Nucleus accumbens (tissue), 56 donors: ENCODE measurements at regions not wholly inside any gene's neighbourhood (a gene's known extent, or its start where the extent isn't known, plus 50 kb on each side); places are given as distances from the start of the nearest gene placed in this dataset.
"Not testable (repeated sequence)": the region's sequence is repeated elsewhere in the genome, so short reads cannot be mapped to it uniquely, and the experiment has no call there.

Experiments
- DNase-seq, 56 donors: peaks; one replicate each; lab custom pipeline; 2025; lab: John Stamatoyannopoulos, UW

DNA sequence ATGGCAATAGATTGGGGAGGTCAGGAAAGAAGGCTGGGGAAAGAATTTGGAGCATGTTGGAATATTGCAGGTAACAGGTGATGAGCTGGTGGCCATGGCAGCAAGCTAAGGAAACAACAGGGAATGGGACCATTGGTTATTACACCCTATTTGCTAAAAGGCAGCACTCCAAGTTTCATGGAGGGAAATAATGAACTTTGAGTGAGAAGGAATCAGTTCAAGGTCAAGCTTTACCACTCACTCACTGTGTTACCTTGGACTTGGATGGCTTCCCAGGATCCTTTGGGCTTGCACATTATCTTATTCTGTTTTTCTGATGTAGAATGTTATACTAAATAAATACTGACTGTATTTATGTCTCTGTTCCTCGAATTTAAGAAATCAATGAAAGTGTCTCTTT lies 792.8 kb upstream of the CDH8 start:
- no peak for DNase-seq

DNA sequence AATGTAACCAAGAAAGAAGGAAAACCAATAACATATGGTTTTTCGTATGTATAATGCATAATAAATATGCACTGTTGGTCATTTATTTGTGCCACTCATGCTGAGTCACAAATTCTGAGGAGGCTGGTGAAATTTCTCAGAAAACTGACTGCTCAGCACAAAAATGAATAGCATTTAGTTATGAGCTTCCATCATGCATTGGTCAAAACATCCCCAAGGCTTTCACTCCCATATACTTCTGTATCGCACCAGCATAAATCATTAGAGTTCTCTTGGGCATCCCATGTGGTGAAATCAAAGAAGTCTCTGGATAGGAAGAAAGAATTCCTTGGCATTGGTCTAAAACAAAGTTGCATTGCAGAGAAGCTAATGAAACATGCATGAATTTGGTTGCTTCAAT lies 785.6 kb upstream of the CDH8 start:
- DNase-seq, result no peak

DNA sequence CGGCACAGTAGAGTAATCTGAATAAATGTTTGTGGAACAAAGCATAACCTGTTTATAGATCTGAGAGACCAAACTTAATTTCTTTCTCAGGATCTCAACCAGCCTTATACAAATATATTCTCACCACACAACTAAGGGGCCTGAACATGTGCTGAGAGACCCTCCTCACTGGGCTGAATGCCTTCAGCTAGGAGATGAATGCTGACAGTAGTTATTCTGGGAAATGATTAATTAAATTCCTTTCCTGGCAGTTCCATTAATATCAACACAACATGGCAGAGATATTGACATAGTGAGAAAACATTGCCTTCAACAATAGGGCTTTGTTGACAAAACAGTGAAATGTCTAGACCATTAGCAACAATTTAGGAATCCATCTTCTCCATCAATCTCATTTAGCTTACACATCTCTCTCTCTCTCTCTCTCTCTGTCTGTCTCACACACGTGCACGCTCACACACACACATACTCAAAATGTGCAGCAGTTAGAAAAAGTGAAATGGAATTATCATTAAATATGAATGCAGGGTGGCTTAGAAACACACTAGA lies 780.8 kb upstream of the CDH8 start:
- no peak for DNase-seq

DNA sequence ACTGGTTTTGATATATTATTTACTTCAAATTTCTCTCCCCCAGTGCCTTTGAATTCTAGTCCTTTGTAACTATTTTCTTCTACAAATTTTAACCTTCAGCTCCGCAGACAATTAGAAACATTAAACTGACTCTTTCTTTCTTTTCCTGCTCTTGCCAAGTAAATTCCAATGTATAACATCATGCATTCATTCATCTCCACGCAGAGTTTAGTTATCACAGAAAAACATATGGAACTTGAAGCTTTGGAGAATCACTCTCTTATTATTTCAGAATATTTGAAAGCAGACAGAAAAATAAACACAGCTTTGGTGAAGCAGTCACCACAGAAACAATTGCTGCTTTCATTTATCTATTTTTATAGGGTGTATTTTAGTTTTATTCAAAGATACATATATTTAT lies 778.7 kb upstream of the CDH8 start:
- DNase-seq, result no peak

- DNase-seq, result no peak
Observed at GRCh38 chr16:62805221-62805857, 769.1 kb upstream of the CDH8 start.

GRCh38 chr16:62794724-62795123 lies 758.5 kb upstream of the CDH8 start:
- DNase-seq, result no peak

- DNase-seq, result not testable (repeated sequence)
Observed at GRCh38 chr16:62780081-62780480, 743.8 kb upstream of the CDH8 start.

DNA sequence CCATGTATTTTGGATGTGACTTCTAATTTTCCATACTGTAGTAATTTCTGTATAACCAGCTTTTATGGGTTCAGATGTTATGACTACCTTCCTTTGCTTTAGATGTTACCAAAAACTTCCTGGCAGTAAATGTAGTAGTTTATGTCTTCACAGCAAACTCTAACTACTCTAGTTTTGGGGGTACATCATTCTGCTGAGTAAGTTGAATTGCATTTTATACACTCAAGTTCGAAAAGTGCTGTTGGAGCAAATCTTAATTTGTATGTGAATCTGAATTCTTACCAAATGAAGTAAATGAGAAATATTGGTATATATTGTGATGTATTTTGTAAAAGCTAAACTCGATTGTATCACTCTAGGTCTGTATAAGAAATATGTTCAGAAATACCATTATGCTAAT lies 728.3 kb upstream of the CDH8 start:
- no peak for DNase-seq

- DNase-seq, result no peak
Observed at GRCh38 chr16:62760398-62760797, 724.2 kb upstream of the CDH8 start.

DNA sequence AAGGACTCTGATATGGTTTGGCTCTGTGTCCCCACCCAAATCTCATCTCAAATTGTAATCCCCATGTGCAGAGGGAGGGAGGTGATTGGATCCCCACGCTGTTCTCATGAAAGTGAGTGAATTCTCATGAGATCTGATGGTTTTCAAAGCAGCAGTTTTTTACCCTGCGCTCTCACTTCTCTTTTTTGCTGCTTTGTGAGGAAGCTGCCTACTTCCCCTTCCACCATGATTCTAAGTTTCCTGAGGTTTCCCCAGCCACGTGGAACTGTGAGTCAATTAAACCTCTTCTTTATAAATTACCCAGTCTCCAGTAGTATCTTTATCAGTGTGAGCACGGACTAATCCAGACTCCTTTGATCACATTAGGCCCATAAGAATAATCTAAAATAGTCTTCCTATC lies 719.7 kb upstream of the CDH8 start:
- DNase-seq, result no peak

GRCh38 chr16:62752854-62753253 lies 716.6 kb upstream of the CDH8 start:
- DNase-seq, result peak in 5 of 56 donors; percentile 1 to 15 (median 4)

- DNase-seq, result no peak
Observed at GRCh38 chr16:62751218-62751617, 715.0 kb upstream of the CDH8 start.

DNA sequence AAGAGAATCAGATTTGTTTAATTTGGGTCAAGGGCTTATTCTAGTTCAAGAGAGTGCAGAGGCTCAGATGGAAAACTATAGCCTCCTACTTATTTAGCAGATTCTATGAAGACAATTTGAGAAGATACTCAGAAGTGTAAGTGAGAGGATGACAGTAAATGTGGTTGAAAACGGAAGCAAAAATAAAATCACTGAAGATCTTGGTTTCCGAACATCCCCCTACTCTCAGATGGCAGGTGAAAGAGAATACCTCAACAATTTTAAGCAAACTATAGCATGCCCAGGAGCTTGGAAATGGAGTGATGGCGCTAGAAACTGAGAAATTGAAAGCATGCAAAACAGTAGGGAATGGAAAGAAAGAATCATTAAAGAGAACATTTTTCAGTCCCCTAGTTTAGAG lies 705.5 kb upstream of the CDH8 start:
- DNase-seq, result no peak

DNA sequence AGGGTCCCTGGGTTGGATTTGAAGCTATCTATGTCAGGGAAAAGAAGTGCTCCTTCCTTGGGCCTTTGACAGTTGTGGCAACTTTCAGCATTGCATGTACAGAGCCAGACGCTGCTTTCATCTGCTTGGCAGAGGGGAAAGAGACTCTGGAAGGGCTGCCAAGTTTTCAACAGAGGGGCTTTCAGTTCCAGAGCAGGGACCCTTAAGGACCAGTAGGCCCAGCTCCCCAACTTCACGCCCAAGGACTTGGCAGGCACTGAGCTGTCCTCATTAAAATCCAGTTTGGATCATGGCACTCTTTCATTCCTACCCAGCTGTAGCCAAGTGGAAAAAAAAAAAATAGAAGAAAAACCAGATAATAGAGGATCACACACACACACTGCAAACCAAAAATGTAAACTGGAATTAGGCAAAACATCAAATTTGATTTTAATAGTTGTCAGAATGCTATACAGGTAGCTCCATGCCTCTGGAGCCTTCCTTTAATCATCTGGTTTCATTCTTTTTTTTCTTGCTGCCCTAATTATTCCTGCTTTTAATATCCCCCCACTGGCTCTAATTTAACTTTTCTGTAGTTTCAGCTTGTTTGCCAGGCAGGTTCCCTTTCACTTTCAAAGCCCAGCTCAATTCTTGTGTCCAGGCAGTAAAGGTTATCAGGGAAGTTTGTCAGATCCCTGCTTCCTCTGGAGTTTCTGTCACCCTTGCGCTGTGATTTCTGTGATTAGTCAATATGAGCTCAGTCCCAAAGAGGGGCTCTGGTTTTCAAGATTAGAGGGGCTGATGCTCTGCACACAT lies 702.6 kb upstream of the CDH8 start:
- peak in 50 of 56 donors; percentile 5 to 90 (median 48) for DNase-seq

DNA sequence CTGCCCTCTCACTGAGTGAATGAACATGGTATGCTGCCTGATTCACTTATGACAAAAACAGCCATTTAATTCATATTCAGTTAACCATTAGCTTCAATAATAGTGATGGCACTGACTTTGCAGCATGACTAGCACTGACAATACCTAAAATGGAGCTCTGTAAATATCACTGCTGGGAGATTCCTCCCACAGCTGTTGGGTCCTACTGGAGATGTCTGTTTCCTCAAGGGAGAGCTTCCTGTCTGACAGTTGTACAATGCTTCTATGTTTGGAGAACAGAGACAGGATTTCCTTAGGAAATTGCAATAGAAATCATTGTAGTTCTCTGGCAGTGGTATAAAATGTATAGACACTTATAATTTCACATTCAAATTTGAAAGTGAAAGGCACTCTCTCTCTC lies 695.9 kb upstream of the CDH8 start:
- no peak for DNase-seq

GRCh38 chr16:62724670-62725269 lies 688.5 kb upstream of the CDH8 start:
- DNase-seq, result not testable (repeated sequence)

DNA sequence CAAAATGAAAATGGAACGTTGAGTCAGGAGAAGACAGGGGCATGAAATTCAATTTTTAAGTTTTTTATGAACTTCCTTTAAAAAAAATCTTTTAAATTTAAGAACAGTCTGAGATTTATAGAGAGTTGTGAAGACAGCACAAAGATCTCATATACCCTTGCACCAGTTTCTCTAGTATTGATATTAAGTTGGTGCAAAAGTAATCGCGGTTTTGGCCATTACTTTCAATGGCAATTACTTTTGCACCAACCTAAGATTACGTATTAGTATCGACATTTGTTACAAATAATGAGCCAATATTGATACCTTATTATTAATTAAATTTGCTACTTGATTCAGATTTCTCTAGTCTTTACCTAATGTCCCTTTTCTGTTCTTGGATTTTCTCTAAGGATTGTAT lies 684.4 kb upstream of the CDH8 start:
- no peak for DNase-seq

GRCh38 chr16:62717026-62717425 lies 680.8 kb upstream of the CDH8 start:
- no peak for DNase-seq

GRCh38 chr16:62715701-62716100 lies 679.5 kb upstream of the CDH8 start:
- no peak for DNase-seq

DNA sequence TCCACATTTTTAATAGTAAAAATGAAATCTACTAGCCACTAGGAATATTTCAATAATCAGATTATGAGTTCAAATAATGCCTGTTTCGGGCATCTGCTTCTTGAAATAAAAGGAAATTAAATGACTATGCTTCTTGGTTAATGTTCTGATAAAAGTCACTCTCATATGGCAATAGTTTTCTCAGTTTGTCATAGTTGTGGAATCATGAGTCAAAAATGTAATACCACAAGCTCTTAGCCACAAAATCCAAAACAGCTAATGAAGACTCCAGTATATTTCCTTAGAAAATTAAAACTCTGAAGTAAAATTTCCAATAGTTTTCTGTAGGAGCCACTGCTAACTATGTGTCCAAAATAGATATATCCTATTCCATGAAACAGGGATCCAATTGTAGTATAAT lies 676.3 kb upstream of the CDH8 start:
- no peak for DNase-seq

DNA sequence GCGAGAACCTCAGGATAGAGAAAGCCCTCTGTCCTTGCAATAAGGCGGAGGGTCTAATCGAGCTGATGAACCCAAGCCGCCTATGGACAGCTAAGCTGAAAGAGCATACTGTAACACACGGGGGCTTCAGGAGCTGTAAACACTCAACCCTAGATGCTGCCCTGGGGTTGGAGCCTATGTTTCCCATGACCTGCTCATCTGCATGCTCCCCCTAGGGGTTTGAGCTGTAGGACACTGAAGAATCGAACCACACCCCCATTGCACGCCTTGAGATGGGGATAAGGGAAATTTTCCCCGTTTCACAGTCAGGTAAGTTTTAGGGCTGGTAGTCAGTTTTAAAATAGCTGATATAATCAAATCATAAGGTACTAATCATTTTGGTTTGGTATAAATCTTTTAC lies 675.6 kb upstream of the CDH8 start:
- no peak for DNase-seq

- no peak for DNase-seq
Observed at GRCh38 chr16:62709794-62710193, 673.6 kb upstream of the CDH8 start.
